GM12891 (cell line): ENCODE measurements at regions not wholly inside any gene's neighbourhood (a gene's known extent, or its start where the extent isn't known, plus 50 kb on each side); places are given as distances from the start of the nearest gene placed in this dataset.

Experiments
- PAX5 ChIP-seq: IDR thresholded peaks from 2 replicates; pipeline ENCODE4 v1.6.1; 2011; ENCODE audit warnings: low read length, moderate library complexity, mild to moderate bottlenecking; ENCODE audit not compliant: insufficient read depth, severe bottlenecking
- POLR2A ChIP-seq: IDR thresholded peaks from 2 replicates; pipeline ENCODE4 v1.6.1; 2011; ENCODE audit warnings: low read depth, low read length, control low read depth
- POLR2AphosphoS5 ChIP-seq: IDR thresholded peaks from 2 replicates; pipeline ENCODE4 v1.6.1; 2011; ENCODE audit warnings: low read depth, low read length, control low read depth
- TAF1 ChIP-seq: IDR thresholded peaks from 2 replicates; pipeline ENCODE4 v1.6.1; 2011; ENCODE audit warnings: low read depth, low read length, control low read depth

DNA sequence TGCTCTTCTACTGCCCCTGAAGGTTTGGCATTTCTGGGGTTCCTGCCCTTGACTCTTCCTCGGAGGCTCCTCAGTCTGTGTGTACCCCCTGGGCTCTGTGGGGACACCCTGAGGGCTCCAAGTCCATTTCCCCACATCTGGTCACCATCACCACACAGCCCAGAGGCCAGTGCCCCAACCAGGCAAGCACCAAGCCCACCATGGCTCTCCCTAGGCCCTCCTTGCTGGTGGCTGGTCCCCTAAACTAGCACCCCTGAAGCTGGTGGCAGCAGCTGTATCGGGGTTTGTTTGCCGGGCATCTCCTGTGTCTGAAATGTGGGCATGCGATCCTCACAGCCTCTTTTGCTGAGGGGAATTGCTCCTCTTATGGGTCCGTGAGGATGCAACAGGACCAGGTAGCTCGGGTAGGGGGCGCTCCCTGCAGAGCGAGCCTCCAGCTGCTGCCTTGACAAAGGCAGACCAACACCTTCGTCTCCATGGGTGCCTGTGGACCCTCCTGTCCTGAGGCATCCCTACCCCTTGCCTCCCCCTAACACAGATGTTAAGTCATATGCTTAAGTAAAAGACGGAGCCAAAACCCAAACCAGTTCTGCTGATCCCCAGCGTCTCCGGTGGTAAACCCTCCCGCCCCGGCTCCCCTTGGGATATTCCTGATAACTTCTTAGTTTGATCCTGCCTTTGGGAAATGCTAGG lies 138.9 kb upstream of the IRX4 start:
- no peak for TF ChIP-seq POLR2A
- TF ChIP-seq POLR2AphosphoS5, result no peak
- no peak for TF ChIP-seq TAF1
- no peak for TF ChIP-seq PAX5
